ENCODE measurements at regions not wholly inside any gene's neighbourhood (a gene's known extent, or its start where the extent isn't known, plus 50 kb on each side); places are given as distances from the start of the nearest gene placed in this dataset.

DNA sequence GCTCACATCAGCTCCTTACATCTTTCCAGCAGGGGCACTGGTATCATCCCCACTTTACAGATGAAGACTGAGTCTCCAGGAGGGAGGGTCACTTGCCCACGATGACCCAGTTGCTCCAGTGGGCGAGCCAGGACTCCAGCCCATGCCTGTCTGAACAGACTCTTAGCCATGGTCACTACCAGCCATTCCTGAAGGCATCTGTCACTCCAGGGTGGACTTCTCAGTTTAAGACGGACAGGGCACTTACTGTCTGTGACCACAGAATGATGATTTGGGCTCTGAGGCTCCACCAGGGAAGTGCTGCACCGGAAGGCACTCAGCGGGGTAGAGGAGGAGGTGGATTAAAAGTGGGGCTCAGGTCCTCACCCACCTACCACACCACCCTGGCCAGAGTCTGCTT lies 104.0 kb upstream of the SLC6A6 start:
- H2AK9ac ChIP-seq (replicated peaks; ENCODE audit: low read depth, low read length, poor library complexity) = peak overlapping the region; percentile 66
- no peak overlapping the region for H3K14ac ChIP-seq (replicated peaks; ENCODE audit: low read depth, low read length)
- H3K27ac ChIP-seq (ENCODE audit: insufficient read depth, low read length) = no peak overlapping the region
- H3K27me3 ChIP-seq (ENCODE audit: control insufficient read depth, insufficient read depth, low read length) = peaks cover 12% of the 10 kb centered on the region
- no peak overlapping the region for H2BK20ac ChIP-seq (ENCODE audit: low read depth, low read length)
- no peaks in the 10 kb centered on the region; the same call in 1 of the 2 replicates for H3K9me1 ChIP-seq (ENCODE audit: insufficient read depth, low read length)
- no peak overlapping the region; the same call in 1 of the 2 replicates for H3K4ac ChIP-seq (ENCODE audit: low read depth, low read length)
- H3K56ac ChIP-seq (ENCODE audit: extremely low read depth, insufficient read depth, low read length) = no peak overlapping the region
- H3K9me3 ChIP-seq (ENCODE audit: control insufficient read depth, insufficient read depth, low read length) = no peaks in the 10 kb centered on the region
- DNase-seq (no peak), ATAC-seq (ENCODE audit: low read depth) (no peak)
- H3K4me1 ChIP-seq (ENCODE audit: control insufficient read depth, insufficient read depth, low read length) = peaks cover 3% of the 10 kb centered on the region; the same call in 1 of the 2 replicates
- no peak overlapping the region for H2BK120ac ChIP-seq (ENCODE audit: low read depth, low read length)
- H3K79me1 ChIP-seq (ENCODE audit: low read depth in 1 of 2, low read length in 2 of 2) = no peaks in the 10 kb centered on the region
- H4K5ac ChIP-seq (ENCODE audit: low read depth, low read length) = no peak overlapping the region
- no peak overlapping the region for H4K91ac ChIP-seq (ENCODE audit: insufficient read depth, low read depth, low read length)
- H2AK5ac ChIP-seq (ENCODE audit: low read depth, low read length) = peak overlapping the region; percentile 6; the same call in 1 of the 2 replicates
- no peak overlapping the region for H3K4me2 ChIP-seq (ENCODE audit: low read depth, low read length)
- H2AFZ ChIP-seq (replicated peaks; ENCODE audit: low read length, poor library complexity) = no peak overlapping the region
- intact Hi-C loops (cut with micrococcal nuclease) = no loop called here
- no peaks in the 10 kb centered on the region for H3K36me3 ChIP-seq (ENCODE audit: control insufficient read depth, insufficient read depth, low read length)
- no peak overlapping the region for H4K8ac ChIP-seq (ENCODE audit: low read depth in 2 of 2, low read length in 2 of 2)
- no peak overlapping the region for H3K9ac ChIP-seq (ENCODE audit: low read depth, low read length)
- H2BK15ac ChIP-seq (ENCODE audit: low read depth, low read length) = no peak overlapping the region
- no peak overlapping the region for H3K18ac ChIP-seq (ENCODE audit: low read depth, low read length)
- in situ Hi-C loops (cut with MboI; ENCODE audit: low sequenced_read_pairs) = no loop called here
- no TSS peak for BruUV-seq (replicated peaks)
- 42% methylated on average over 2 of the region's 5 CpGs; no CpG with 5 or more reads in 1 of the 2 experiments for WGBS, 2 experiments (ENCODE audit: extremely low coverage in 2 of 2, insufficient read length in 1 of 2)
- ChIA-PET CTCF (no interaction called here), POLR2A (ENCODE audit: unreplicated experiment) (no interaction called here)
- dilution Hi-C loops (cut with HindIII; ENCODE audit: low sequenced_read_pairs, unreplicated experiment) = no loop called here
- H3K23ac ChIP-seq (ENCODE audit: low read depth, low read length) = no peak overlapping the region
- TF ChIP-seq RAD21 (IDR thresholded peaks at IDR 0.05; ENCODE audit: low read length) = no peak
- no peak for TF ChIP-seq NFE2L2 (IDR thresholded peaks at IDR 0.05; ENCODE audit: low read depth, low read length)
- TF ChIP-seq RCOR1 (IDR thresholded peaks at IDR 0.05; ENCODE audit: insufficient replicate concordance, low read length) = no peak
- TF ChIP-seq RFX5 (IDR thresholded peaks at IDR 0.05; ENCODE audit: low read depth, low read length) = no peak
- H4K20me1 ChIP-seq (ENCODE audit: insufficient read depth, low read length) = no peaks in the 10 kb centered on the region
- H3K4me3 ChIP-seq (ENCODE audit: insufficient read depth, low read depth, low read length) = no peak overlapping the region
- no peak overlapping the region for H2BK5ac ChIP-seq (ENCODE audit: low read depth, low read length, poor library complexity, severe bottlenecking)
